Kidney capillary endothelial cell (primary cell): ENCODE measurements at regions not wholly inside any gene's neighbourhood (a gene's known extent, or its start where the extent isn't known, plus 50 kb on each side); places are given as distances from the start of the nearest gene placed in this dataset.
A peak's percentile ranks its signal among the peaks of the same experiment; 100 is the strongest.
"Not testable (repeated sequence)": the region's sequence is repeated elsewhere in the genome, so short reads cannot be mapped to it uniquely, and the experiment has no call there.

Experiments used
- DNase-seq: peaks from one replicate; pipeline ENCODE4 v3.0.0-alpha.2; 2018; ENCODE audit warnings: low spot score

GRCh38 chrX:16067886-16068515 is 55.4 kb upstream of the GRPR start:
- DNase-seq = no peak

- DNase-seq = no peak
Observed at GRCh38 chrX:16063921-16064320, 59.4 kb upstream of the GRPR start.

- DNase-seq = no peak
Observed at GRCh38 chrX:16063141-16063540, 60.2 kb upstream of the GRPR start.

GRCh38 chrX:16061296-16061695 is 62.1 kb upstream of the GRPR start:
- DNase-seq = no peak

GRCh38 chrX:16060252-16060651 is 63.1 kb upstream of the GRPR start:
- no peak for DNase-seq

- not testable (repeated sequence) for DNase-seq
Observed at GRCh38 chrX:16049126-16049525, 74.2 kb upstream of the GRPR start.

GRCh38 chrX:16042980-16043379 is 80.4 kb upstream of the GRPR start:
- no peak for DNase-seq

GRCh38 chrX:16039834-16040233 is 83.5 kb upstream of the GRPR start:
- no peak for DNase-seq

GRCh38 chrX:16039363-16039762 is 84.0 kb upstream of the GRPR start:
- no peak for DNase-seq

- no peak for DNase-seq
Observed at GRCh38 chrX:16033331-16033730, 90.0 kb upstream of the GRPR start.

GRCh38 chrX:16028576-16028975 is 94.8 kb upstream of the GRPR start:
- no peak for DNase-seq

- no peak for DNase-seq
Observed at GRCh38 chrX:16023790-16024734, 99.3 kb upstream of the GRPR start.

- DNase-seq = peak; percentile 44
Observed at GRCh38 chrX:16022580-16023200, 100.7 kb upstream of the GRPR start.

- DNase-seq = no peak
Observed at GRCh38 chrX:16018291-16018690, 105.1 kb upstream of the GRPR start.

- no peak for DNase-seq
Observed at GRCh38 chrX:16014171-16014570, 109.2 kb upstream of the GRPR start.

GRCh38 chrX:16012250-16012649 is 111.1 kb upstream of the GRPR start:
- DNase-seq = no peak

- DNase-seq = no peak
Observed at GRCh38 chrX:16005917-16006316, 117.4 kb upstream of the GRPR start.

GRCh38 chrX:16002185-16002584 is 121.2 kb upstream of the GRPR start:
- no peak for DNase-seq

GRCh38 chrX:15998350-15998749 is 125.0 kb upstream of the GRPR start:
- no peak for DNase-seq

GRCh38 chrX:15989716-15990115 is 133.6 kb upstream of the GRPR start:
- no peak for DNase-seq

GRCh38 chrX:15988661-15989603 is 134.3 kb upstream of the AP1S2 start:
- DNase-seq = peak; percentile 77

- no peak for DNase-seq
Observed at GRCh38 chrX:15985937-15986336, 131.3 kb upstream of the AP1S2 start.
